Skin of body (tissue), 1 donor: ENCODE measurements at regions not wholly inside any gene's neighbourhood (a gene's known extent, or its start where the extent isn't known, plus 50 kb on each side); places are given as distances from the start of the nearest gene placed in this dataset.

Source experiments
- DNase-seq: peaks from one replicate; lab custom pipeline; 2025; lab: John Stamatoyannopoulos, UW

- no peak for DNase-seq
These were observed 64.6 kb upstream of the KLF9 start for GRCh38 chr9:70478963-70479641.

GRCh38 chr9:70477907-70478480 lies 63.5 kb upstream of the KLF9 start:
- no peak for DNase-seq

- DNase-seq, result no peak
These were observed 62.8 kb upstream of the KLF9 start for GRCh38 chr9:70477146-70477745.

GRCh38 chr9:70475211-70475610 lies 60.8 kb upstream of the KLF9 start:
- peak; percentile 6 for DNase-seq

- no peak for DNase-seq
These were observed 60.0 kb upstream of the KLF9 start for GRCh38 chr9:70474413-70474812.

- DNase-seq, result no peak
These were observed 58.1 kb upstream of the KLF9 start for GRCh38 chr9:70472268-70473249.

GRCh38 chr9:70470050-70471015 lies 55.9 kb upstream of the KLF9 start:
- no peak for DNase-seq

GRCh38 chr9:70468291-70468690 lies 53.8 kb upstream of the KLF9 start:
- DNase-seq, result no peak

- no peak for DNase-seq
These were observed 52.6 kb upstream of the KLF9 start for GRCh38 chr9:70466976-70467561.

GRCh38 chr9:70465904-70466303 lies 51.4 kb upstream of the KLF9 start:
- no peak for DNase-seq

- DNase-seq, result no peak
These were observed 50.9 kb upstream of the KLF9 start for GRCh38 chr9:70465398-70465797.
